ENCODE measurements at regions not wholly inside any gene's neighbourhood (a gene's known extent, or its start where the extent isn't known, plus 50 kb on each side); places are given as distances from the start of the nearest gene placed in this dataset.

- H3K4me3 ChIP-seq (ENCODE audit: low read depth, low read length), result peak overlapping the region; percentile 53
- DNase-seq (ENCODE audit: low read depth), result peak; percentile 25
- no peak for TF ChIP-seq CTCF (IDR thresholded peaks at IDR 0.05; ENCODE audit: insufficient read depth, low read depth, low read length)
Measured at GRCh38 chr9:115597330-115597895, 479.5 kb upstream of the TNC start.

- DNase-seq (ENCODE audit: low read depth), result no peak
Measured at GRCh38 chr9:115598751-115599150, 480.8 kb upstream of the TNC start.

GRCh38 chr9:115599898-115600297 is 481.9 kb upstream of the TNC start:
- TF ChIP-seq CTCF (IDR thresholded peaks at IDR 0.05; ENCODE audit: insufficient read depth, low read depth, low read length), result no peak
- DNase-seq (ENCODE audit: low read depth), result no peak

More at GRCh38 chr9:115598751-115599150, 480.8 kb upstream of the TNC start:
- no peak overlapping the region for H3K4me3 ChIP-seq (ENCODE audit: low read depth, low read length)
- no peak for TF ChIP-seq CTCF (IDR thresholded peaks at IDR 0.05; ENCODE audit: insufficient read depth, low read depth, low read length)

GRCh38 chr9:115601434-115601833 is 483.5 kb upstream of the TNC start:
- no peak overlapping the region for H3K4me3 ChIP-seq (ENCODE audit: low read depth, low read length)
- no peak for DNase-seq (ENCODE audit: low read depth)
- TF ChIP-seq CTCF (IDR thresholded peaks at IDR 0.05; ENCODE audit: insufficient read depth, low read depth, low read length), result no peak

More at GRCh38 chr9:115599898-115600297, 481.9 kb upstream of the TNC start:
- no peak overlapping the region for H3K4me3 ChIP-seq (ENCODE audit: low read depth, low read length)

GRCh38 chr9:115604831-115605483 is 487.0 kb upstream of the TNC start:
- peak; percentile 77 for DNase-seq (ENCODE audit: low read depth)
- TF ChIP-seq CTCF (IDR thresholded peaks at IDR 0.05; ENCODE audit: insufficient read depth, low read depth, low read length), result no peak
- H3K4me3 ChIP-seq (ENCODE audit: low read depth, low read length), result no peak overlapping the region

GRCh38 chr9:115606838-115607237 is 488.9 kb upstream of the TNC start:
- no peak for TF ChIP-seq CTCF (IDR thresholded peaks at IDR 0.05; ENCODE audit: insufficient read depth, low read depth, low read length)
- DNase-seq (ENCODE audit: low read depth), result peak; percentile 77
- H3K4me3 ChIP-seq (ENCODE audit: low read depth, low read length), result no peak overlapping the region
